ENCODE measurements at regions not wholly inside any gene's neighbourhood (a gene's known extent, or its start where the extent isn't known, plus 50 kb on each side); places are given as distances from the start of the nearest gene placed in this dataset.

- TF ChIP-seq CTCF (IDR thresholded peaks at IDR 0.05; ENCODE audit: borderline replicate concordance, extremely low read depth, low read length, poor library complexity, severe bottlenecking) (no peak), EZH2 (IDR thresholded peaks at IDR 0.05; ENCODE audit: borderline replicate concordance, low read depth, low read length, severe bottlenecking) (no peak)
Measured at GRCh38 chr5:120913396-120913795, 449.3 kb downstream of the PRR16 start.
